ENCODE measurements at regions not wholly inside any gene's neighbourhood (a gene's known extent, or its start where the extent isn't known, plus 50 kb on each side); places are given as distances from the start of the nearest gene placed in this dataset.

DNA sequence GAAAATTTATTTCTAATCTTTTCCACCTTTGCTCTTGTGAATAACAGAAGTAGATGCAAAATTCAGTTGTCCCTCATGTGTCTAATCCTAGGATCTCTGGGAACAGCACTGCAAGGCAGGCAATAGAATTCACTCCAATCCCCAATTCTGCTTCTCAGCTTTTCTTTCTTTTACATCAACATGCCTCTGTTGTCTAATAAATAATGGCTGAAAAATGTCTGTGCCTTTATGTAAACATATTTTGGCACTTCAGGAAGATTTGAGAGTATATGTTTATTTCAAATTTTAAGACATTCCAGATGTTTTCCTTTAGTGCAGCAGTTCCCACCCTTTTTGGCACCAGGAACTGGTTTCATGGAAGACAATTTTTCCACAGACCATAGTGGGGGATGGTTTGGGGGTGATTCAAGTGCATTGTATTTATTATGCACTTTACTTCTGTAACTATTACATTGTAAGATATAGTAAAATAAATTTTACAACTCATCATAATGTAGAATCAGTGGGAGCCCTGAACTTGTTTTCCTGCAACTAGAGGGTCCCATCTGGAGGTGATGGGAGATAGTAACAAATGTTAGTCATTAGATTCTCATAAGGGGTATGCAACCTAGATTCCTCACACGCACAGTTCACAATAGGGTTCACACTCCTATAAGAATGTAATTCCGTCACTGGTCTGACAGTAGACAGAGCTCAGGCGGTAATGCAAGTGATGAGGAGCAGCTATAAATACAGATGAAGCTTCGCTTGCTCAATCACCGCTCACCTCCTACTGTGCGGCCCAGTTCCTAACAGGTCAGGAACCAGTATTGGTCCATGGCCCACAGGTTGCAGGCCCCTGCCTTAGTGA, 590.3 kb upstream of the CNTNAP5 start:
- no peak for TF ChIP-seq MYC (IDR thresholded peaks at IDR 0.05; ENCODE audit: low read depth, low read length)
- no peak for TF ChIP-seq POLR2A (IDR thresholded peaks at IDR 0.05; ENCODE audit: extremely low read depth, insufficient read length)
- TF ChIP-seq, protein P1, sequence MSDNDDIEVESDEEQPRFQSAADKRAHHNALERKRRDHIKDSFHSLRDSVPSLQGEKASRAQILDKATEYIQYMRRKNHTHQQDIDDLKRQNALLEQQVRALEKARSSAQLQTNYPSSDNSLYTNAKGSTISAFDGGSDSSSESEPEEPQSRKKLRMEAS (IDR thresholded peaks at IDR 0.05; ENCODE audit: low read depth, low read length): no peak
- no peak for DNase-seq (ENCODE audit: low read depth)
- H3K4me3 ChIP-seq (ENCODE audit: low read depth, low read length): no peak overlapping the region

DNA sequence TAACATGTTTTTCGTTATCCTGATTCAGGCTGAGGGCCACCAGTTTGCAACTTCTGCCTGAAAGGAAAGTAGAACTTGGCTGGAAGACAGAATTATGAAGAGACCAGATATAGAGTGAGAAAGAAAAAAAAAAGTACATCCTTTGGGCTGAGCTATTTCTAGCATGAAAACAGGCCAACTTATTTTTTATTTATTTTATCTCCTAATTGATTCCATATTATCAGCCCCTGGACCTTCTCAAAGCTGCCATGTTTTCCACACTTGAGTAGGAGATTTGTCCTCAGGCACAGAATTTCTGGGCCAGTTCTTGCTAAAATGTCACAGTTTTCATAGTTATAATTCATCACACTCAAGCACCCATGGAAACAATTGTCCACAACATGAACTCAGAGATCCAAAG, 586.8 kb upstream of the CNTNAP5 start:
- no peak overlapping the region for H3K4me3 ChIP-seq (ENCODE audit: low read depth, low read length)

DNA sequence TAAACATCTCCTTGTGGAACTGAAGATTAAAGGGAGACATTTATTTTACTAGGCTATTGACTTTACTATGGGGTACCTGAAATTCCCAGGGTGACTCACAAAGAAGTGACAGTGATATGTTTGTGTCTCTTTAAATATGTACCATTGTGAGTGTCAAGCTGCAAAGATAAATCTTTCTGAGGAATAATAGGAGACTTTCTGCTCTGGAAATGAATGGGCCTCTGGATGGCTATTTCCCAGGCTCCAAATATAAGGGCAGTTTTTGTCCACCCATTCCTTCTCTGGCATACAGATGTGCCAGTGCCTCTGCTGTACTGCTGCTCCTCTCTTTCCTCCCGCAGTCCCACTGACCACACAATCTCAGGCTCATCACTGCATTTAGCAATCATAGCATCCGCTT, 586.4 kb upstream of the CNTNAP5 start:
- TF ChIP-seq, protein P2, sequence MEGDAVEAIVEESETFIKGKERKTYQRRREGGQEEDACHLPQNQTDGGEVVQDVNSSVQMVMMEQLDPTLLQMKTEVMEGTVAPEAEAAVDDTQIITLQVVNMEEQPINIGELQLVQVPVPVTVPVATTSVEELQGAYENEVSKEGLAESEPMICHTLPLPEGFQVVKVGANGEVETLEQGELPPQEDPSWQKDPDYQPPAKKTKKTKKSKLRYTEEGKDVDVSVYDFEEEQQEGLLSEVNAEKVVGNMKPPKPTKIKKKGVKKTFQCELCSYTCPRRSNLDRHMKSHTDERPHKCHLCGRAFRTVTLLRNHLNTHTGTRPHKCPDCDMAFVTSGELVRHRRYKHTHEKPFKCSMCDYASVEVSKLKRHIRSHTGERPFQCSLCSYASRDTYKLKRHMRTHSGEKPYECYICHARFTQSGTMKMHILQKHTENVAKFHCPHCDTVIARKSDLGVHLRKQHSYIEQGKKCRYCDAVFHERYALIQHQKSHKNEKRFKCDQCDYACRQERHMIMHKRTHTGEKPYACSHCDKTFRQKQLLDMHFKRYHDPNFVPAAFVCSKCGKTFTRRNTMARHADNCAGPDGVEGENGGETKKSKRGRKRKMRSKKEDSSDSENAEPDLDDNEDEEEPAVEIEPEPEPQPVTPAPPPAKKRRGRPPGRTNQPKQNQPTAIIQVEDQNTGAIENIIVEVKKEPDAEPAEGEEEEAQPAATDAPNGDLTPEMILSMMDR (IDR thresholded peaks at IDR 0.05; ENCODE audit: low read depth, low read length): no peak
- TF ChIP-seq, protein P1 (IDR thresholded peaks at IDR 0.05; ENCODE audit: low read depth, low read length): no peak
- TF ChIP-seq MYC (IDR thresholded peaks at IDR 0.05; ENCODE audit: low read depth, low read length) (no peak), POLR2A (IDR thresholded peaks at IDR 0.05; ENCODE audit: extremely low read depth, insufficient read length) (no peak)
- no peak overlapping the region for H3K4me3 ChIP-seq (ENCODE audit: low read depth, low read length)
- DNase-seq (ENCODE audit: low read depth): no peak

More for the DNA sequence above, 586.8 kb upstream of the CNTNAP5 start:
- no peak for DNase-seq (ENCODE audit: low read depth)
- TF ChIP-seq POLR2A (IDR thresholded peaks at IDR 0.05; ENCODE audit: extremely low read depth, insufficient read length) (no peak), MYC (IDR thresholded peaks at IDR 0.05; ENCODE audit: low read depth, low read length) (no peak)
- TF ChIP-seq, protein P2 (IDR thresholded peaks at IDR 0.05; ENCODE audit: low read depth, low read length): no peak
- TF ChIP-seq, protein P1 (IDR thresholded peaks at IDR 0.05; ENCODE audit: low read depth, low read length): no peak

DNA sequence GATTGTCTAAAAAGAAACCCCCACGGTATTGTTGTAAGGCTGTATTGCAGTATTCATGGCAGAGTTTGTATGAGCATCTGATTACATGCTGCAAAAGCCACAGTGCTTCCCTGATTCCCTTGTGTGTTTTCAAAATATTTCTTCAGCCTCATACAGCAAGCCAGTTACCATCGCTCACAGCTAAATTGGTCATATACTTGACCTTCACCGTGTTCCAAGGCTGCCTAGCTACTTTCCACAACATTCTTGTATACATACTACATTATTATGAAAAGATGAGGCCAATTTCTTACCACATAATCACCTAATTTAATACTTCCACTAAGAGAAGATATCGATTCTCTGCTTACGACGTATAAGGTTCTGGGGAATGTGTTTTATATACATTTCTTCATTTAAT, 576.3 kb upstream of the CNTNAP5 start:
- TF ChIP-seq, protein P2 (IDR thresholded peaks at IDR 0.05; ENCODE audit: low read depth, low read length): no peak
- TF ChIP-seq MYC (IDR thresholded peaks at IDR 0.05; ENCODE audit: low read depth, low read length) (no peak), POLR2A (IDR thresholded peaks at IDR 0.05; ENCODE audit: extremely low read depth, insufficient read length) (no peak)
- TF ChIP-seq, protein P1 (IDR thresholded peaks at IDR 0.05; ENCODE audit: low read depth, low read length): no peak
- no peak for DNase-seq (ENCODE audit: low read depth)
- no peak overlapping the region for H3K4me3 ChIP-seq (ENCODE audit: low read depth, low read length)

DNA sequence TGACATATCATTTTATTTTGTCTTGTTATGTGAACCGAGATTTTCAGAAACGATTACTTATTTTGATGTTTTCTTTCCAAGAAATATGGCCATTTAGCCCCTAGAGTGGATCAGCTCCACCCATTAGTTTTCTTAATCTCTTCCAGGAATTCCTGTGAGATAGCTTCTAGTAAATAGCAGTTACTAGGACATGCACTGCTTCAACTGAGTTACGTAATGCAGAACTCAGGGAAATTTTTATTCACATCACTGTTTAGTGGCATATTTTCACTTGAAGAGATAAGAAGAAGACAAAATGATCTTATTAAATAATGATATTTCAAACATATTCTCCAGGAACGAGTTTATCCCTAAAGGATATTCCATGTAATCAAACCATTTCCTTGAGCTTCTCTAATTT, 573.5 kb upstream of the CNTNAP5 start:
- DNase-seq (ENCODE audit: low read depth): no peak
- TF ChIP-seq MYC (IDR thresholded peaks at IDR 0.05; ENCODE audit: low read depth, low read length) (no peak), POLR2A (IDR thresholded peaks at IDR 0.05; ENCODE audit: extremely low read depth, insufficient read length) (no peak)
- TF ChIP-seq, protein P1 (IDR thresholded peaks at IDR 0.05; ENCODE audit: low read depth, low read length): no peak
- TF ChIP-seq, protein P2 (IDR thresholded peaks at IDR 0.05; ENCODE audit: low read depth, low read length): no peak
- H3K4me3 ChIP-seq (ENCODE audit: low read depth, low read length): no peak overlapping the region

DNA sequence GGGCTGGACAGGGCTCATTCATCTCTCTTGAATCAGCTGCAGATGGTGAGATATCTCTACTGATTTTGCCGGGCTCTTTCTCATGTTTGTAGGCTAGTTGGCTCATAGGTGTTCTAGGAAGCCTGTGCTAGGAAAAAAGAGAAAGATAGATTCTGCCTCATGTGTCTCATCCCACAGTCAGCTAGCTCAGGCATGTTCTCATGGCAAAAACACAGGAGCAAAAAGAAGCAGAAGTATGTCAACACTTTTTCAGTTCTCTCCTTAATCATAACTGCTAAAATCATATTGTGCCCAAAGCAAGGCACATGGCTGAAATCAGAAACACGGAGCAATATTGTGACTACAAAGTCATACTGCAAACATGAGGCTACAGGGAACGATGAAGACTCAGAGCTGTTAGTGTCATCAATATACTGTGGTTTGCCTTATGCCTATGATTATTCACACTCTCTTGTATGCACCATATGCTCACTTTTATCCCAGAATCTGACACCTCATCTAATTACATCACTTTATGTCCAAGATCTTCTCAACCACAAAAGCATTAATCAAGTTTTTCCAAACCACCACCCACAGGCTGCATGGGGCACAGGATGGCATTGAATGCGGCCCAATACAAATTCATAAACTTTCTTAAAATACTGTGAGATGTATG, 571.9 kb upstream of the CNTNAP5 start:
- TF ChIP-seq POLR2A (IDR thresholded peaks at IDR 0.05; ENCODE audit: extremely low read depth, insufficient read length): no peak
- TF ChIP-seq, protein P1 (IDR thresholded peaks at IDR 0.05; ENCODE audit: low read depth, low read length): no peak
- H3K4me3 ChIP-seq (ENCODE audit: low read depth, low read length): no peak overlapping the region
- DNase-seq (ENCODE audit: low read depth): no peak

Data from NB4 (cell line).